OCI-LY3 (cell line): ENCODE measurements at regions not wholly inside any gene's neighbourhood (a gene's known extent, or its start where the extent isn't known, plus 50 kb on each side); places are given as distances from the start of the nearest gene placed in this dataset.

ENCODE experiments used
- H2AFZ ChIP-seq: fragments of 200-600, 300-600 bp; shearing (Covaris generic); 2 replicates; pipeline ENCODE4 v1.6.0; 2014; ENCODE audit warnings: antibody characterized with exemption, low read depth, low read length
- H3K27ac ChIP-seq: fragments of 200-600, 300-600 bp; sonication (generic); 2 replicates; pipeline ENCODE4 v1.5.1; 2014; ENCODE audit warnings: mild to moderate bottlenecking, low read length, moderate library complexity, mixed read lengths
- H3K27me3 ChIP-seq: fragments of 200-600, 300-600 bp; sonication (generic); 2 replicates; pipeline ENCODE4 v1.6.1; 2014; ENCODE audit warnings: low read depth, low read length, mixed read lengths
- H3K36me3 ChIP-seq: fragments of 200-600, 300-600 bp; sonication (generic); replicated peaks from 2 replicates; pipeline ENCODE3; 2014; ENCODE audit warnings: low read depth, low read length, mixed read lengths
- H3K4me1 ChIP-seq: fragments of 300-600, 200-600 bp; sonication (generic); 2 replicates; pipeline ENCODE4 v1.6.1; 2014; ENCODE audit warnings: low read length, mixed read lengths
- H3K4me2 ChIP-seq: fragments of 200-600, 300-600 bp; sonication (generic); 2 replicates; pipeline ENCODE4 v1.6.1; 2014; ENCODE audit warnings: low read length, mixed read lengths
- H3K4me3 ChIP-seq: fragments of 300-600, 200-600 bp; sonication (generic); 2 replicates; pipeline ENCODE4 v1.5.1; 2014; ENCODE audit warnings: antibody characterized with exemption, mild to moderate bottlenecking, low read length, moderate library complexity
- H3K79me2 ChIP-seq: fragments of 300-600, 200-600 bp; shearing (Covaris generic); 2 replicates; pipeline ENCODE4 v1.6.1; 2014; ENCODE audit warnings: mild to moderate bottlenecking, low read length, mixed read lengths
- H3K9ac ChIP-seq: fragments of 300-600, 200-600 bp; shearing (Covaris generic); 2 replicates; pipeline ENCODE4 v1.6.0; 2014; ENCODE audit warnings: mild to moderate bottlenecking, low read length, moderate library complexity
- H3K9me3 ChIP-seq: fragments of 200-600, 300-600 bp; shearing (Covaris generic); 2 replicates; pipeline ENCODE4 v1.6.1; 2014; ENCODE audit warnings: low read length, mixed read lengths; ENCODE audit not compliant: insufficient read depth
- H4K20me1 ChIP-seq: fragments of 200-600, 300-600 bp; sonication (generic); 2 replicates; pipeline ENCODE4 v1.6.1; 2016; ENCODE audit warnings: low read length, mixed read lengths; ENCODE audit not compliant: insufficient read depth
- CTCF ChIP-seq: fragments of 200-600, 300-600 bp; sonication (generic); IDR thresholded peaks from 2 replicates; pipeline ENCODE4 v1.5.1; 2014; ENCODE audit warnings: antibody characterized with exemption, low read length, low read depth
- EZH2phosphoT487 ChIP-seq: fragments of 200-600 bp; shearing (Covaris generic); IDR thresholded peaks from 2 replicates; pipeline ENCODE4 v1.6.1; 2018; ENCODE audit warnings: antibody characterized with exemption, mixed run types, low read depth

DNA sequence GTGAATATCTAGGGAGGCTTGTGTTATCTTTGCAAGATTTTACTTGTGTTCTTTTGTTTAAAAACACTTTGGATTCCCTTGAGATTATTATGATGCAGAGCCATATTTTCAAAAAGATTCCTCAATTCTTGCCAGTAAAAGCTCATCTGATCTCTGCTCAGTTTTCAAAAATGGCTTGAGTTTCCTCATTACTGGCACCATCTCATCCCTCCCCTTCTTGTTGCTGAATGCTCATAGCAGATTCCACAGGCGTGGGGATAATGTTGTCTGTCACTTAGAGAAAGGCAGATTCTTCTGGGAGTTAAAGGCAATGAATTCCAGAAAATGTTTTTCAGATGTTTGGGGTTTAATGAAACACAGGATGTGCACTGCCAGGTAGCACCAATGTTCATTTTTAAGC is 170.4 kb upstream of the TANK start:
- Histone ChIP-seq H3K4me2 (no peak overlapping the region), H4K20me1 (no peaks in the 10 kb centered on the region), H3K27ac (no peak overlapping the region), H3K27me3 (peaks cover 8% of the 10 kb centered on the region; the same call in 1 of the 2 replicates), H3K4me3 (no peak overlapping the region), H3K9me3 (no peaks in the 10 kb centered on the region), H3K4me1 (0 out of 2 replicates have a peak, but pooled peaks cover 3% of the 10 kb centered on the region), H3K36me3 (no peaks in the 10 kb centered on the region), H3K79me2 (no peaks in the 10 kb centered on the region), H2AFZ (no peak overlapping the region), H3K9ac (no peak overlapping the region)
- TF ChIP-seq CTCF (no peak), EZH2phosphoT487 (no peak)

DNA sequence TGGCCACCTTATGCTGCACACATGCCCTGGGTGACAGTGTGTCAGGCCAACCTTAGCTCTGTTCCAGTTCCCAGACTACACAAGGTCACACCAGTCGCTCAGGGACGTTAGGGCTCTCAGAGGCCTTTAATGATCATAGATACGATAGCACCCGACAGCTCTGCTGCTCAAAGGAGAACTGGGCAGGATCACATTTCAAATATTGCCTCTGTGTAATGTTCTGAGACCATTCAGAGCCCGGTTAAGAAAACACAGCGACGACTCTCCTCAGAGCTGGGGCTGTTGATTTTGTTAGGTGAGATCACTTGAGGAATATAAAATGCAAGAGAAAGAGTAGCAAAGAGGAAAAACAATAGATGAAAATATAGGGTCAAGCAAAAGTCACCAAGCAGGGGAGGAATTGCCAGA is 166.6 kb upstream of the TANK start:
- Histone ChIP-seq H3K9me3 (no peaks in the 10 kb centered on the region), H2AFZ (0 out of 2 replicates have a peak overlapping the region, but pooled peaks have one; percentile 78), H3K4me2 (no peak overlapping the region; the same call in 1 of the 2 replicates), H4K20me1 (no peaks in the 10 kb centered on the region), H3K9ac (no peak overlapping the region), H3K79me2 (no peaks in the 10 kb centered on the region), H3K36me3 (no peaks in the 10 kb centered on the region), H3K27me3 (peaks cover 3% of the 10 kb centered on the region; the same call in 1 of the 2 replicates), H3K27ac (no peak overlapping the region), H3K4me1 (0 out of 2 replicates have a peak, but pooled peaks cover 3% of the 10 kb centered on the region), H3K4me3 (no peak overlapping the region)
- no peak for TF ChIP-seq EZH2phosphoT487
- TF ChIP-seq CTCF: no peak

DNA sequence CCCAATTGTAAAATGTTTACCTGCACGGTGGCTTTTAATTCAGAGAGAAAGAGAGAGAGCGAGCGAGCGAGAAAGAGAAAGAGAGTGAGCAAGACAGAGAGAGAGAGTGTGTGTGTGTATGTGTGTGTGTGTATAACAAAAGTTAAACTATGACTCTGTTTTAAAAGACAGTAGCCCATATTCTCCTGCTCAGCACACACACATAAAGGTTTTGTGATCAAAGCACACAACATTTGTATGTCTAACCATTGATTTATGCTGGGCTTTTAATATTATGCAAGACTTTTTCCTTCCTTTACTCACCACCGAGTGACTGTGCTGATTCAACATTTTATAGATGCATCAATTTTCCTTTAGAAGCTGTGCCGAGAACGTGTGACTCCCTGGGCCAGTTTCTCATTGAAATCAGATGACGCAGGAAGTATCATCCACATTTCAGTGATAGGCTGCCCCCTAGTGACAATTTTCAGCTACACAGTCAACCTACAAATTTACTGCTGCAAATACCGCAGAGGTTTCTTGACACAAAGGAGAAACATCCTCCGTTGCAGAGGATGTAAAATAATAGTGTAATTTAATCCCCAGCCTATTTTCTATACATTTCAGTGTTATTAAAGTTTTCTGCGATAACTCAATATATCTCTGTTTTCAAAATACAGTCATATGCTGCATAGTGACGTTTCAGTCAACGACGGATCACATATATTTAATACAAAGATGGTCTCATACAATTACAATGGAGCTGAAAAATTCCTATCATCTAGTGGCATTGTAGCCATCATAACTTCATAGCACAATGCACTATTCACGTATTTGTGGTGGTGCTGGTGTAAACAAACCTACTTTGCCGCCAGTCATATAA is 165.9 kb upstream of the TANK start:
- H3K4me1 ChIP-seq: 0 out of 2 replicates have a peak, but pooled peaks cover 3% of the 10 kb centered on the region
- H3K4me3 ChIP-seq: peak overlapping the region; percentile 57
- TF ChIP-seq CTCF: peak; percentile 89
- no peak for TF ChIP-seq EZH2phosphoT487
- no peaks in the 10 kb centered on the region for H3K79me2 ChIP-seq
- H4K20me1 ChIP-seq: no peaks in the 10 kb centered on the region
- H2AFZ ChIP-seq: peak overlapping the region; percentile 78; the same call in 1 of the 2 replicates
- H3K36me3 ChIP-seq: no peaks in the 10 kb centered on the region
- H3K9ac ChIP-seq: no peak overlapping the region
- H3K27ac ChIP-seq: no peak overlapping the region
- peaks cover 3% of the 10 kb centered on the region; the same call in 1 of the 2 replicates for H3K27me3 ChIP-seq
- H3K4me2 ChIP-seq: peak overlapping the region; percentile 78
- H3K9me3 ChIP-seq: no peaks in the 10 kb centered on the region

GRCh38 chr2:160996584-160996983 is 163.6 kb upstream of the TANK start:
- Histone ChIP-seq H3K79me2 (no peaks in the 10 kb centered on the region), H3K4me1 (0 out of 2 replicates have a peak, but pooled peaks cover 3% of the 10 kb centered on the region), H3K27ac (no peak overlapping the region), H4K20me1 (no peaks in the 10 kb centered on the region), H3K36me3 (no peaks in the 10 kb centered on the region), H3K4me3 (no peak overlapping the region), H2AFZ (no peak overlapping the region), H3K4me2 (no peak overlapping the region), H3K9me3 (no peaks in the 10 kb centered on the region), H3K27me3 (no peaks in the 10 kb centered on the region), H3K9ac (no peak overlapping the region)
- TF ChIP-seq CTCF (no peak), EZH2phosphoT487 (no peak)
